HEK293 (cell line): ENCODE measurements at regions not wholly inside any gene's neighbourhood (a gene's known extent, or its start where the extent isn't known, plus 50 kb on each side); places are given as distances from the start of the nearest gene placed in this dataset.

Experiments
- CTCF ChIA-PET: fragments of 350-600 bp; formaldehyde crosslinking; extraction: SDS; loops from one replicate; lab custom pipeline; 2021; ENCODE audit warnings: antibody characterized with exemption; lab: Yijun Ruan, JAX
- POLR2A ChIA-PET: fragments of 300-600 bp; formaldehyde crosslinking; extraction: SDS; loops from one replicate; lab custom pipeline; 2020; ENCODE audit warnings: antibody characterized with exemption, inconsistent platforms; lab: Yijun Ruan, JAX
- H3K27ac ChIP-seq: fragments of 200-500 bp; sonication (Bioruptor generic); 2 replicates; pipeline ENCODE4 v1.5.1; 2014; ENCODE audit warnings: low read depth, low read length, control low read depth, inconsistent platforms; ENCODE audit errors: extremely low read depth
- H3K36me3 ChIP-seq, 2 experiments: fragments of 200-500 bp in 1 of 2; sonication (Bioruptor generic) in 1 of 2; 1 replicate in 1 of 2; 2 replicates in 1 of 2; pipeline ENCODE4 v1.5.1; 2014 to 2017; ENCODE audit warnings: inconsistent platforms in 2 of 2, low read length in 2 of 2; ENCODE audit not compliant: control insufficient read depth in 2 of 2, insufficient read depth in 1 of 2
- H3K4me1 ChIP-seq: fragments of 200-500 bp; sonication (Bioruptor generic); 2 replicates; pipeline ENCODE4 v1.5.1; 2014; ENCODE audit warnings: mild to moderate bottlenecking, low read length, inconsistent platforms; ENCODE audit not compliant: control insufficient read depth, insufficient read depth
- H3K4me3 ChIP-seq: 2 replicates; pipeline ENCODE4 v1.5.1; 2011; ENCODE audit warnings: low read depth, mild to moderate bottlenecking, control low read depth, low read length, moderate library complexity
- H3K9me3 ChIP-seq: fragments of 200-500 bp; sonication (Bioruptor generic); 2 replicates; pipeline ENCODE4 v1.5.1; 2014; ENCODE audit warnings: low read depth, low read length, inconsistent platforms; ENCODE audit not compliant: control insufficient read depth, insufficient read depth
- BCL11A ChIP-seq: fragments of 450-650 bp; formaldehyde crosslinking; IDR thresholded peaks from 2 replicates; pipeline ENCODE4 v1.5.1; 2016; ENCODE audit warnings: low read depth, missing biosample characterization, missing genetic modification characterization
- GLI4 ChIP-seq: fragments of 450-650 bp; formaldehyde crosslinking; IDR thresholded peaks from 2 replicates; pipeline ENCODE4 v1.5.1; 2016; ENCODE audit warnings: missing biosample characterization, missing genetic modification characterization
- GLIS2 ChIP-seq: fragments of 450-650 bp; formaldehyde crosslinking; IDR thresholded peaks from 2 replicates; pipeline ENCODE4 v1.5.1; 2016; ENCODE audit warnings: missing biosample characterization, missing genetic modification characterization
- RBAK ChIP-seq: fragments of 450-650 bp; formaldehyde crosslinking; IDR thresholded peaks from 2 replicates; pipeline ENCODE4 v1.5.1; 2016; ENCODE audit warnings: missing biosample characterization, missing genetic modification characterization
- REPIN1 ChIP-seq: fragments of 450-650 bp; formaldehyde crosslinking; IDR thresholded peaks from 2 replicates; pipeline ENCODE4 v1.5.1; 2017; ENCODE audit warnings: missing biosample characterization, missing genetic modification characterization, low read depth
- SP3 ChIP-seq: fragments of 450-650 bp; formaldehyde crosslinking; IDR thresholded peaks from 2 replicates; pipeline ENCODE4 v1.5.1; 2016; ENCODE audit warnings: missing biosample characterization, missing genetic modification characterization
- TRIM28 ChIP-seq: IDR thresholded peaks from 2 replicates; pipeline ENCODE4 v1.6.1; 2011; ENCODE audit warnings: low read length, control low read depth, borderline replicate concordance
- ZNF121 ChIP-seq: fragments of 450-650 bp; formaldehyde crosslinking; IDR thresholded peaks from 2 replicates; pipeline ENCODE4 v1.5.1; 2016; ENCODE audit warnings: missing biosample characterization, missing genetic modification characterization
- ZNF239 ChIP-seq: fragments of 450-650 bp; formaldehyde crosslinking; IDR thresholded peaks from 2 replicates; pipeline ENCODE4 v1.5.1; 2016; ENCODE audit warnings: missing biosample characterization, missing genetic modification characterization
- ZNF37A ChIP-seq: fragments of 450-650 bp; IDR thresholded peaks from 2 replicates; pipeline ENCODE4 v1.5.1; 2018; ENCODE audit warnings: missing biosample characterization, missing genetic modification characterization
- ZNF423 ChIP-seq: fragments of 450-650 bp; formaldehyde crosslinking; IDR thresholded peaks from 2 replicates; pipeline ENCODE4 v1.5.1; 2016; ENCODE audit warnings: missing biosample characterization, missing genetic modification characterization
- ZNF426 ChIP-seq: fragments of 450-650 bp; formaldehyde crosslinking; IDR thresholded peaks from 2 replicates; pipeline ENCODE4 v1.5.1; 2017; ENCODE audit warnings: missing biosample characterization, missing genetic modification characterization, mild to moderate bottlenecking, inconsistent platforms, moderate library complexity
- ZNF548 ChIP-seq: fragments of 450-650 bp; formaldehyde crosslinking; IDR thresholded peaks from 2 replicates; pipeline ENCODE4 v1.5.1; 2016; ENCODE audit warnings: missing biosample characterization, missing genetic modification characterization
- ZNF561 ChIP-seq: fragments of 450-650 bp; IDR thresholded peaks from 2 replicates; pipeline ENCODE4 v1.5.1; 2018; ENCODE audit warnings: missing biosample characterization, missing genetic modification characterization, borderline replicate concordance
- ZNF621 ChIP-seq: fragments of 450-650 bp; formaldehyde crosslinking; IDR thresholded peaks from 2 replicates; pipeline ENCODE4 v1.5.1; 2017; ENCODE audit warnings: missing biosample characterization, missing genetic modification characterization
- ZNF623 ChIP-seq: fragments of 450-650 bp; formaldehyde crosslinking; IDR thresholded peaks from 2 replicates; pipeline ENCODE4 v1.5.1; 2016; ENCODE audit warnings: missing biosample characterization, missing genetic modification characterization
- ZNF658 ChIP-seq: fragments of 450-650 bp; formaldehyde crosslinking; IDR thresholded peaks from 2 replicates; pipeline ENCODE4; 2016; ENCODE audit warnings: missing biosample characterization, missing genetic modification characterization
- ZNF670 ChIP-seq: fragments of 450-650 bp; formaldehyde crosslinking; IDR thresholded peaks from 2 replicates; pipeline ENCODE4 v1.5.1; 2016; ENCODE audit warnings: missing biosample characterization, missing genetic modification characterization, low read depth
- ZSCAN16 ChIP-seq: fragments of 450-650 bp; formaldehyde crosslinking; IDR thresholded peaks from 2 replicates; pipeline ENCODE4 v1.5.1; 2016; ENCODE audit warnings: missing biosample characterization, missing genetic modification characterization
- ZSCAN23 ChIP-seq: fragments of 450-650 bp; formaldehyde crosslinking; IDR thresholded peaks from 2 replicates; pipeline ENCODE4 v1.5.1; 2016; ENCODE audit warnings: missing biosample characterization, missing genetic modification characterization
- TF ChIP-seq, protein P1 (sequence below): fragments of 450-650 bp; formaldehyde crosslinking; IDR thresholded peaks from 2 replicates; pipeline ENCODE4 v1.5.1; 2016; ENCODE audit warnings: missing biosample characterization, missing genetic modification characterization, borderline replicate concordance
- TF ChIP-seq, protein P2 (sequence below): fragments of 450-650 bp; formaldehyde crosslinking; IDR thresholded peaks from 2 replicates; pipeline ENCODE4; 2016; ENCODE audit warnings: missing biosample characterization, missing genetic modification characterization
- TF ChIP-seq, protein P3 (sequence below): fragments of 450-650 bp; IDR thresholded peaks from 2 replicates; pipeline ENCODE4 v1.5.1; 2018; ENCODE audit warnings: missing biosample characterization, missing genetic modification characterization
- TF ChIP-seq, protein P4 (sequence below): fragments of 450-650 bp; IDR thresholded peaks from 2 replicates; pipeline ENCODE4 v1.5.1; 2018; ENCODE audit warnings: missing biosample characterization, mild to moderate bottlenecking, missing genetic modification characterization

DNA sequence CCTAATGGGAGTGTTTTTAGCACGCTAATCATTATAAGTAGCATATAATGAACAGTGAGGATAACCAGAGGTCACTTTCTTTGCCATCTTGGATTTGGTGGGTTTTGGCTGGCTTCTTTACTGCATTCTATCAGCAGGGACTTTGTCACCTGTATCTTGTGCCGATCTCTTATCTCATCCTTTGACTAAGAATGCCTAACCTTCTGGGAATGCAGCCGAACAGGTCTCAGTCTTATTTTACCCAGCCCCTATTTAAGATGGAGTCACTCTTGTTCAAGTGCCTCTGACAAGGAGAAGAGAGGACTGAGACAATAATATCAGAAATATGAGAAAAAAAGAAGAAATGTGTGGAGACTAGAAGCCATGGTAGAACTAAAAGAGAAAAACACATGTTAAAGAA, 276.4 kb downstream of the TMX3 start:
- no peak overlapping the region for H3K4me3 ChIP-seq
- TF ChIP-seq ZSCAN23 (no peak), GLI4 (no peak), ZNF239 (tag by site-specific recombination) (no peak), BCL11A (tag by site-specific recombination) (no peak), ZNF426 (tag by site-specific recombination) (no peak), ZNF561 (tag by site-specific recombination) (no peak), ZNF670 (no peak), ZNF121 (no peak), SP3 (tag by site-specific recombination) (no peak), ZNF423 (no peak)
- TF ChIP-seq, protein P1, sequence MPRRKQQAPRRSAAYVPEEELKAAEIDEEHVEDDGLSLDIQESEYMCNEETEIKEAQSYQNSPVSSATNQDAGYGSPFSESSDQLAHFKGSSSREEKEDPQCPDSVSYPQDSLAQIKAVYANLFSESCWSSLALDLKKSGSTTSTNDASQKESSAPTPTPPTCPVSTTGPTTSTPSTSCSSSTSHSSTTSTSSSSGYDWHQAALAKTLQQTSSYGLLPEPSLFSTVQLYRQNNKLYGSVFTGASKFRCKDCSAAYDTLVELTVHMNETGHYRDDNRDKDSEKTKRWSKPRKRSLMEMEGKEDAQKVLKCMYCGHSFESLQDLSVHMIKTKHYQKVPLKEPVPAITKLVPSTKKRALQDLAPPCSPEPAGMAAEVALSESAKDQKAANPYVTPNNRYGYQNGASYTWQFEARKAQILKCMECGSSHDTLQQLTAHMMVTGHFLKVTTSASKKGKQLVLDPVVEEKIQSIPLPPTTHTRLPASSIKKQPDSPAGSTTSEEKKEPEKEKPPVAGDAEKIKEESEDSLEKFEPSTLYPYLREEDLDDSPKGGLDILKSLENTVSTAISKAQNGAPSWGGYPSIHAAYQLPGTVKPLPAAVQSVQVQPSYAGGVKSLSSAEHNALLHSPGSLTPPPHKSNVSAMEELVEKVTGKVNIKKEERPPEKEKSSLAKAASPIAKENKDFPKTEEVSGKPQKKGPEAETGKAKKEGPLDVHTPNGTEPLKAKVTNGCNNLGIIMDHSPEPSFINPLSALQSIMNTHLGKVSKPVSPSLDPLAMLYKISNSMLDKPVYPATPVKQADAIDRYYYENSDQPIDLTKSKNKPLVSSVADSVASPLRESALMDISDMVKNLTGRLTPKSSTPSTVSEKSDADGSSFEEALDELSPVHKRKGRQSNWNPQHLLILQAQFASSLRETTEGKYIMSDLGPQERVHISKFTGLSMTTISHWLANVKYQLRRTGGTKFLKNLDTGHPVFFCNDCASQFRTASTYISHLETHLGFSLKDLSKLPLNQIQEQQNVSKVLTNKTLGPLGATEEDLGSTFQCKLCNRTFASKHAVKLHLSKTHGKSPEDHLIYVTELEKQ (tag by site-specific recombination) = no peak
- TF ChIP-seq, protein P2, sequence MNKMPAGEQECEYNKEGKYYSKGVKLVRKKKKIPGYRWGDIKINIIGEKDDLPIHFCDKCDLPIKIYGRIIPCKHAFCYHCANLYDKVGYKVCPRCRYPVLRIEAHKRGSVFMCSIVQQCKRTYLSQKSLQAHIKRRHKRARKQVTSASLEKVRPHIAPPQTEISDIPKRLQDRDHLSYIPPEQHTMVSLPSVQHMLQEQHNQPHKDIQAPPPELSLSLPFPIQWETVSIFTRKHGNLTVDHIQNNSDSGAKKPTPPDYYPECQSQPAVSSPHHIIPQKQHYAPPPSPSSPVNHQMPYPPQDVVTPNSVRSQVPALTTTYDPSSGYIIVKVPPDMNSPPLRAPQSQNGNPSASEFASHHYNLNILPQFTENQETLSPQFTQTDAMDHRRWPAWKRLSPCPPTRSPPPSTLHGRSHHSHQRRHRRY (tag by site-specific recombination) = no peak
- H3K27ac ChIP-seq = no peak overlapping the region
- POLR2A ChIA-PET = no interaction called here
- CTCF ChIA-PET = no interaction called here
- no peaks in the 10 kb centered on the region for H3K9me3 ChIP-seq
- H3K4me1 ChIP-seq = no peaks in the 10 kb centered on the region
- H3K36me3 ChIP-seq = no peaks in the 10 kb centered on the region

DNA sequence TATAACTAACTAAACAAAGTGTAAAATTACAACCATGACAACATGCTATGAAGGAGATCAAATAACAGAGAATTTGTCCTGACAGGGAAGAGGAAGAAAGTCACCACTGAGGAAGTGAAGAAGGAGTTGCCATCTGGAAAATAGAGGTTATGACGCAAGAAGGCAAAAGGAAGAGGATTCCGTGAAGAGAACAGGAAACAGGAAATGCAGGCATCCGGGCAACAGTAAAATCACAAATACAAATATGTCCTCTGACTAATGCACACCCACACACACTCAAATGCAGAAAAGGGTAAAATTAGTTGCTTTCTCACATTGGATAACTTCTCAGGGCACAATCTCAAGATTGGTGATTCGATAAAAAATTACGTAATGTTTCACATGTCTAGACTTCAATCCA, 278.4 kb downstream of the TMX3 start:
- POLR2A ChIA-PET = no interaction called here
- no peak for TF ChIP-seq ZNF37A (tag by site-specific recombination)
- TF ChIP-seq, protein P3, sequence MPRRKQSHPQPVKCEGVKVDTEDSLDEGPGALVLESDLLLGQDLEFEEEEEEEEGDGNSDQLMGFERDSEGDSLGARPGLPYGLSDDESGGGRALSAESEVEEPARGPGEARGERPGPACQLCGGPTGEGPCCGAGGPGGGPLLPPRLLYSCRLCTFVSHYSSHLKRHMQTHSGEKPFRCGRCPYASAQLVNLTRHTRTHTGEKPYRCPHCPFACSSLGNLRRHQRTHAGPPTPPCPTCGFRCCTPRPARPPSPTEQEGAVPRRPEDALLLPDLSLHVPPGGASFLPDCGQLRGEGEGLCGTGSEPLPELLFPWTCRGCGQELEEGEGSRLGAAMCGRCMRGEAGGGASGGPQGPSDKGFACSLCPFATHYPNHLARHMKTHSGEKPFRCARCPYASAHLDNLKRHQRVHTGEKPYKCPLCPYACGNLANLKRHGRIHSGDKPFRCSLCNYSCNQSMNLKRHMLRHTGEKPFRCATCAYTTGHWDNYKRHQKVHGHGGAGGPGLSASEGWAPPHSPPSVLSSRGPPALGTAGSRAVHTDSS (tag by site-specific recombination) = no peak
- no peak for TF ChIP-seq ZNF621
- no peak for TF ChIP-seq ZSCAN16 (tag by site-specific recombination)
- no peak for TF ChIP-seq RBAK (tag by site-specific recombination)
- TF ChIP-seq ZNF623 (tag by site-specific recombination) = no peak
- TF ChIP-seq, protein P4, sequence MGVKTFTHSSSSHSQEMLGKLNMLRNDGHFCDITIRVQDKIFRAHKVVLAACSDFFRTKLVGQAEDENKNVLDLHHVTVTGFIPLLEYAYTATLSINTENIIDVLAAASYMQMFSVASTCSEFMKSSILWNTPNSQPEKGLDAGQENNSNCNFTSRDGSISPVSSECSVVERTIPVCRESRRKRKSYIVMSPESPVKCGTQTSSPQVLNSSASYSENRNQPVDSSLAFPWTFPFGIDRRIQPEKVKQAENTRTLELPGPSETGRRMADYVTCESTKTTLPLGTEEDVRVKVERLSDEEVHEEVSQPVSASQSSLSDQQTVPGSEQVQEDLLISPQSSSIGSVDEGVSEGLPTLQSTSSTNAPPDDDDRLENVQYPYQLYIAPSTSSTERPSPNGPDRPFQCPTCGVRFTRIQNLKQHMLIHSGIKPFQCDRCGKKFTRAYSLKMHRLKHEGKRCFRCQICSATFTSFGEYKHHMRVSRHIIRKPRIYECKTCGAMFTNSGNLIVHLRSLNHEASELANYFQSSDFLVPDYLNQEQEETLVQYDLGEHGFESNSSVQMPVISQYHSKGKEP (tag by site-specific recombination) = no peak
- no peak for TF ChIP-seq TRIM28
- no peak for TF ChIP-seq ZSCAN23
- no peak for TF ChIP-seq ZNF548 (tag by site-specific recombination)
- TF ChIP-seq ZNF658 = no peak
- no peak for TF ChIP-seq REPIN1 (tag by site-specific recombination)
- no peak for TF ChIP-seq GLIS2
- TF ChIP-seq, all 188 proteins: peak for 0
- Histone ChIP-seq H3K4me1 (no peaks in the 10 kb centered on the region), H3K9me3 (no peaks in the 10 kb centered on the region), H3K4me3 (no peak overlapping the region), H3K36me3 (no peaks in the 10 kb centered on the region), H3K27ac (no peak overlapping the region)
- CTCF ChIA-PET = interaction anchor here (0.7 kb wide), 1 partner anchor 42 kb away, joined by 3 read pairs; no protein-coding TSS in a partner anchor
